ENCODE measurements at regions not wholly inside any gene's neighbourhood (a gene's known extent, or its start where the extent isn't known, plus 50 kb on each side); places are given as distances from the start of the nearest gene placed in this dataset.
A peak's percentile ranks its signal among the peaks of the same experiment; 100 is the strongest.

GRCh38 chr10:78508955-78509748 is 475.5 kb downstream of the RPS24 start:
- H3K9me3 Mint-ChIP-seq, result no peaks in the 10 kb centered on the region
- Histone ChIP-seq H3K27ac (ENCODE audit: low read depth, low read length) (no peak overlapping the region), H3K27me3 (ENCODE audit: insufficient read depth, low read length, poor library complexity, severe bottlenecking) (no peaks in the 10 kb centered on the region), H3K4me1 (ENCODE audit: insufficient read depth, low read length) (no peaks in the 10 kb centered on the region), H3K36me3 (ENCODE audit: insufficient read depth, low read length) (no peaks in the 10 kb centered on the region), H3K4me3 (ENCODE audit: low read length) (no peak overlapping the region), H3K9me3 (ENCODE audit: low read length) (no peaks in the 10 kb centered on the region)
- CTCF ChIA-PET, result no interaction called here
- H3K27me3 Mint-ChIP-seq, result peaks cover 10 to 29% of the 10 kb centered on the region in 2 donors
- no peak overlapping the region for H3K4me3 Mint-ChIP-seq
- no peaks in the 10 kb centered on the region for H3K4me1 Mint-ChIP-seq
- no peak overlapping the region for H3K27ac Mint-ChIP-seq
- no peak for DNase-seq
- POLR2A ChIA-PET, result no interaction called here
- H3K36me3 Mint-ChIP-seq, result peaks cover 0 to 3% (median 0%) of the 10 kb centered on the region in 3 donors

DNA sequence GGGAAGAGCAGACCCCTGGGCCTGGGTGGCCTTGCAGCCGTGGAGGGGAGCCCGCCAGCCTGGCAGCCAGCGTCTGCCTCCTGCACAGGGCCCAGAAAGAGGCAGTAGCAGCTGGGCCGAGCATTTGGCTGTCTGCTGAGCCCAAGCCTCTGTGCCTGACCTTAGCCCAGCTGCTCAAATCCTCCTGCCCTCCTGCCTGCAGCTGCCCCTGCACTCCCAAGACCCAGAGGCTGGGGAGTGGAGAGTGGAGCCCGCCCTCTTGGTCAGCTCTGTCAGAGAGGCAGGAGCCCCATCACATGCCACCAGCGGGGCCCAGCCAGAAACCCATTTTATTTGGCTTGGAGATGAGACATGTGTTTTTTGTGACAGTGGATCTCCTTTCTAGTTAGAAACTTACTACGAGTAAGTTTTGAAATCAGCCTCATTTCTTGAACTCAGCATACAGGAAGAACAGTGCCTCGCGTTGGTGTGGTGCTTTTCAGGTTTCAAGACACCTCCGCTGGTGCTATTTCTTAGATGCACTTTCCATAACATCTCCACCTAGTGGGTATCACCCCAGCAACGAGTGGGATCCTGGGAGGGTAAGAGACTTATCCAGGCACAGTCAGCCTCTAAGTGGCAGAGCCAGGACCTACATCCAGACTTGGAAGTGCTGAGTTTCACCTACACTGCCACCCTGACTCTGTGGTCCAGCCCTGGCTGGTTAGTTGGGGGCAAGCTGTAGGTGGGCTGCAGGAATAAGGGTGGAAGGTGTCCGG is 477.1 kb downstream of the RPS24 start:
- no peaks in the 10 kb centered on the region for H3K36me3 ChIP-seq (ENCODE audit: insufficient read depth, low read length)
- H3K4me1 ChIP-seq (ENCODE audit: insufficient read depth, low read length), result no peaks in the 10 kb centered on the region
- POLR2A ChIA-PET, result no interaction called here
- Mint-ChIP-seq H3K4me1 (no peaks in the 10 kb centered on the region), H3K27me3 (peaks cover 10 to 22% of the 10 kb centered on the region in 2 donors), H3K4me3 (no peak overlapping the region), H3K9me3 (no peaks in the 10 kb centered on the region), H3K27ac (no peak overlapping the region), H3K36me3 (peaks cover 0 to 3% (median 0%) of the 10 kb centered on the region in 3 donors)
- H3K27ac ChIP-seq (ENCODE audit: low read depth, low read length), result no peak overlapping the region
- no peaks in the 10 kb centered on the region for H3K9me3 ChIP-seq (ENCODE audit: low read length)
- DNase-seq, result no peak
- H3K4me3 ChIP-seq (ENCODE audit: low read length), result no peak overlapping the region
- CTCF ChIA-PET, result no interaction called here
- no peaks in the 10 kb centered on the region for H3K27me3 ChIP-seq (ENCODE audit: insufficient read depth, low read length, poor library complexity, severe bottlenecking)

DNA sequence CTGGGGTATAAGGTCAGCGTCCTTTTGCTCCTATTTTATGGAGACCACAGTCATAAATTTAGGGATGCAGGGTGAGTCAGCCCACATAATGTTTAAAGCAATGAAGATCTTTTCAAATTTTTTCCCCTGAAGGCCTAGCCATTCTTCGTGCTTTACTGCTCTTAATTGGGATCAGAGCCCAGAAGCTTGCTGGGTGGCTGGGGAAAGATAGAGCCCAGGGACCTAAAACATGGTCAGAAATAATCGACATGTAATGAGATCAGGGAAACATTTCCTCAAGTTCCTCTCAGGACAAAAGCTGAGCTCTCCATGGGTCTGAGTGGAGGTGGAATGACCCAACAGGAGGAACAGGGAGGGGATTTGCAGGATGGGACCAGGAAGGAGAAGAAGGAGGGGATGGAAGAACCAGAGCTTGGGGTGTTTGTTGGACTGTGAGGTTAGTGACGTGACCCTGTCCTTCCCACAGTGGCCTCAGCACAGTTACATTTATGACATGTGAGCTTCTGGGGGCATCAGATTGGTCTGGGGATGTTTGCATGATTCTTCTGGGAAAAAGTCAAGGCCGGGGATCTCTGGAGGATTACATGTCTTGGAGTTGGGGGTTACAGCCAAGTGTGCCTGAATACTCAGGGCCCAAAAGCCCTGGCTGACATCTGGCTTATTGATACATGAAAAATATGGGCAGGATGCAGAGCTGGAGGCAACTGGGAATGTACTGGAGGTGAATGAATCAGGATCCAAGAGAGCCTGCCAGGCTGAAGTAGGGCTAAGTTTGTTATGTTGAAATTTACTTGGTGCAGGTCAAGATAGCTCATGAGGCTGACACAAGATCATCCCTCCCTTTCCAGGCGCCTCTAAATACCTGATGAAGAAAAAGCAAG is 477.9 kb downstream of the RPS24 start:
- ChIA-PET CTCF (no interaction called here), POLR2A (no interaction called here)
- Histone ChIP-seq H3K4me1 (ENCODE audit: insufficient read depth, low read length) (no peaks in the 10 kb centered on the region), H3K4me3 (ENCODE audit: low read length) (no peak overlapping the region), H3K27ac (ENCODE audit: low read depth, low read length) (no peak overlapping the region), H3K27me3 (ENCODE audit: insufficient read depth, low read length, poor library complexity, severe bottlenecking) (no peaks in the 10 kb centered on the region), H3K9me3 (ENCODE audit: low read length) (no peaks in the 10 kb centered on the region), H3K36me3 (ENCODE audit: insufficient read depth, low read length) (no peaks in the 10 kb centered on the region)
- Mint-ChIP-seq H3K36me3 (peaks cover 0 to 3% (median 0%) of the 10 kb centered on the region in 3 donors), H3K4me1 (no peaks in the 10 kb centered on the region), H3K4me3 (no peak overlapping the region), H3K27me3 (peaks cover 10 to 21% of the 10 kb centered on the region in 2 donors), H3K27ac (no peak overlapping the region), H3K9me3 (no peaks in the 10 kb centered on the region)
- DNase-seq, result no peak

DNA sequence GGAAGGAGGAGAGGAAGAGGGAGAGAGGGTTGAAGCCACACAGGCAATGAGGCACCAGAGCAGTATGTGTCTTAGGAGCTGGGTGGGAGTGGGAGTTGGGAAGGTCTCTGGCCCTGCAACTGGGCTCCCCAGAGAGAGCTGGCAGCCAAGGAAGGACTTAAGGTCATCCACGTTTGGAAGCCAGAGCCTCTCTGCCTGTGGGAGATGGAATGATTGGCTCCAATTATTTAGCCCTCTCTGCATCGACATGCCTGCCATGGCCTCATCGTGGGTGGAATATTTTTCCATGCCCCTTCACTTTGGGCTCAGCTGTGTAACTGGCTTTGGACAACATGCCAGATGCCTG is 478.5 kb downstream of the RPS24 start:
- no peaks in the 10 kb centered on the region for H3K9me3 Mint-ChIP-seq
- H3K4me3 ChIP-seq (ENCODE audit: low read length), result no peak overlapping the region
- H3K4me3 Mint-ChIP-seq, result no peak overlapping the region
- no peak for DNase-seq
- no peaks in the 10 kb centered on the region for H3K9me3 ChIP-seq (ENCODE audit: low read length)
- H3K36me3 ChIP-seq (ENCODE audit: insufficient read depth, low read length), result no peaks in the 10 kb centered on the region
- POLR2A ChIA-PET, result no interaction called here
- peaks cover 10 to 21% of the 10 kb centered on the region in 2 donors for H3K27me3 Mint-ChIP-seq
- H3K4me1 ChIP-seq (ENCODE audit: insufficient read depth, low read length), result no peaks in the 10 kb centered on the region
- H3K36me3 Mint-ChIP-seq, result peaks cover 0 to 3% (median 0%) of the 10 kb centered on the region in 3 donors
- no peaks in the 10 kb centered on the region for H3K27me3 ChIP-seq (ENCODE audit: insufficient read depth, low read length, poor library complexity, severe bottlenecking)
- no peak overlapping the region for H3K27ac Mint-ChIP-seq
- no peaks in the 10 kb centered on the region for H3K4me1 Mint-ChIP-seq
- no peak overlapping the region for H3K27ac ChIP-seq (ENCODE audit: low read depth, low read length)
- CTCF ChIA-PET, result no interaction called here

GRCh38 chr10:78513330-78513729 is 479.7 kb downstream of the RPS24 start:
- POLR2A ChIA-PET, result no interaction called here
- no peaks in the 10 kb centered on the region for H3K4me1 Mint-ChIP-seq
- Histone ChIP-seq H3K4me1 (ENCODE audit: insufficient read depth, low read length) (no peaks in the 10 kb centered on the region), H3K36me3 (ENCODE audit: insufficient read depth, low read length) (no peaks in the 10 kb centered on the region), H3K27ac (ENCODE audit: low read depth, low read length) (no peak overlapping the region), H3K4me3 (ENCODE audit: low read length) (no peak overlapping the region), H3K27me3 (ENCODE audit: insufficient read depth, low read length, poor library complexity, severe bottlenecking) (no peaks in the 10 kb centered on the region), H3K9me3 (ENCODE audit: low read length) (no peaks in the 10 kb centered on the region)
- H3K4me3 Mint-ChIP-seq, result no peak overlapping the region
- CTCF ChIA-PET, result no interaction called here
- peaks cover 12 to 23% of the 10 kb centered on the region in 2 donors for H3K27me3 Mint-ChIP-seq
- H3K9me3 Mint-ChIP-seq, result no peaks in the 10 kb centered on the region
- DNase-seq, result no peak
- H3K27ac Mint-ChIP-seq, result peak overlapping the region in 1 of 8 donors; percentile 21
- peaks cover 0 to 3% (median 0%) of the 10 kb centered on the region in 3 donors for H3K36me3 Mint-ChIP-seq

DNA sequence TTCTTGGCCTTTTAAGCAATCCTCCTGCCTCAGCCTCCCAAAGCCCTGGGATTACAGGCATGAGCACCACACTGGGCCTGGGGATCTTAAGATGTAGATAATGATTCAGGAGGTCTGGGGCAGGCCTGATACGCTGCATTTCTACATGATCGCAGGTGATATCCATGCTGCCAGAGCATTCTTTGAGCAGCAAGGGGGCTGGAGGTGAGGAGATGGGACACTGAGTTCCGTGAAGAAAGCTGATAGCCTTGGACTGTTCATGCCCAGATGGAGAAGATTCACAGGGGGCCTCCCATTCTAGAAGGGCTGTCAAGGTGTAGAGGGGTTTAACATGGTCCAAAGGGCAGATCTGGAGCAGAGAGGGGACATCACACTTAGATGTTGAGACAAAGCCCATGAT is 480.3 kb downstream of the RPS24 start:
- Mint-ChIP-seq H3K36me3 (peaks cover 0 to 3% (median 0%) of the 10 kb centered on the region in 3 donors), H3K4me1 (no peaks in the 10 kb centered on the region), H3K27me3 (peaks cover 11 to 22% of the 10 kb centered on the region in 2 donors), H3K9me3 (no peaks in the 10 kb centered on the region), H3K27ac (no peak overlapping the region), H3K4me3 (no peak overlapping the region)
- Histone ChIP-seq H3K4me1 (ENCODE audit: insufficient read depth, low read length) (no peaks in the 10 kb centered on the region), H3K4me3 (ENCODE audit: low read length) (no peak overlapping the region), H3K27me3 (ENCODE audit: insufficient read depth, low read length, poor library complexity, severe bottlenecking) (no peaks in the 10 kb centered on the region), H3K27ac (ENCODE audit: low read depth, low read length) (no peak overlapping the region), H3K36me3 (ENCODE audit: insufficient read depth, low read length) (no peaks in the 10 kb centered on the region), H3K9me3 (ENCODE audit: low read length) (no peaks in the 10 kb centered on the region)
- ChIA-PET CTCF (no interaction called here), POLR2A (no interaction called here)
- no peak for DNase-seq

- Mint-ChIP-seq H3K27me3 (peaks cover 6 to 18% of the 10 kb centered on the region in 2 donors), H3K9me3 (no peaks in the 10 kb centered on the region), H3K27ac (no peak overlapping the region), H3K4me1 (no peaks in the 10 kb centered on the region), H3K4me3 (no peak overlapping the region), H3K36me3 (peaks cover 0 to 3% (median 0%) of the 10 kb centered on the region in 3 donors)
- DNase-seq, result no peak
- CTCF ChIA-PET, result no interaction called here
- Histone ChIP-seq H3K36me3 (ENCODE audit: insufficient read depth, low read length) (no peaks in the 10 kb centered on the region), H3K4me1 (ENCODE audit: insufficient read depth, low read length) (no peaks in the 10 kb centered on the region), H3K27ac (ENCODE audit: low read depth, low read length) (no peak overlapping the region), H3K27me3 (ENCODE audit: insufficient read depth, low read length, poor library complexity, severe bottlenecking) (no peaks in the 10 kb centered on the region), H3K9me3 (ENCODE audit: low read length) (no peaks in the 10 kb centered on the region), H3K4me3 (ENCODE audit: low read length) (no peak overlapping the region)
- POLR2A ChIA-PET, result no interaction called here
Observed at GRCh38 chr10:78514459-78514858, 480.8 kb downstream of the RPS24 start.

Data from CD8-positive, alpha-beta memory T cell (primary cell).